Astrocyte (in vitro differentiated cells and primary cell): ENCODE measurements at regions not wholly inside any gene's neighbourhood (a gene's known extent, or its start where the extent isn't known, plus 50 kb on each side); places are given as distances from the start of the nearest gene placed in this dataset.

Experiments used
- EZH2 ChIP-seq: IDR thresholded peaks from 2 replicates; pipeline ENCODE4 v1.6.1; 2012; ENCODE audit warnings: mild to moderate bottlenecking, low read length, inconsistent platforms; ENCODE audit not compliant: insufficient read depth
- TF ChIP-seq, protein P1 (sequence below): IDR thresholded peaks from 2 replicates; pipeline ENCODE4 v1.5.1; 2011; ENCODE audit warnings: low read depth, mild to moderate bottlenecking, inconsistent platforms, low read length, moderate library complexity; ENCODE audit not compliant: insufficient read depth

DNA sequence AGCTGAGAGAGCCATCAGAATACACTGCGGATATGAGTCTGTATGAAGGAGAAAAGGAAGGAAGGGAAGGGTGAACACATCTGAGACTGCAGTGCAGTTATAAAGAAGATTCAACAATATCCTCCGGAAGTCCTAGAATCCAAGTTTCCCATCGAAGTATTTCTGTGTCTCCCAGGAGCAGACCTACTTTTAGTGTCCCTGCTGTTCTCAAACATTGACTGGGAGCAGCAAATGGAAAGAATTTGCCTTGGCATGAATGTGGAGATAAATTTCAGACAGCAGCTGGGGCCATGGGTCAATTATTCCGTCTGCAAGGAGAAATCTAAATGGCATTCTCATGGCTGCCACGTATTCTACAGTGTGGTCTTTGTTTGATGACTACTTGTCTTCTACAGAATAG lies 478.1 kb upstream of the SMC2 start:
- TF ChIP-seq, protein P1, sequence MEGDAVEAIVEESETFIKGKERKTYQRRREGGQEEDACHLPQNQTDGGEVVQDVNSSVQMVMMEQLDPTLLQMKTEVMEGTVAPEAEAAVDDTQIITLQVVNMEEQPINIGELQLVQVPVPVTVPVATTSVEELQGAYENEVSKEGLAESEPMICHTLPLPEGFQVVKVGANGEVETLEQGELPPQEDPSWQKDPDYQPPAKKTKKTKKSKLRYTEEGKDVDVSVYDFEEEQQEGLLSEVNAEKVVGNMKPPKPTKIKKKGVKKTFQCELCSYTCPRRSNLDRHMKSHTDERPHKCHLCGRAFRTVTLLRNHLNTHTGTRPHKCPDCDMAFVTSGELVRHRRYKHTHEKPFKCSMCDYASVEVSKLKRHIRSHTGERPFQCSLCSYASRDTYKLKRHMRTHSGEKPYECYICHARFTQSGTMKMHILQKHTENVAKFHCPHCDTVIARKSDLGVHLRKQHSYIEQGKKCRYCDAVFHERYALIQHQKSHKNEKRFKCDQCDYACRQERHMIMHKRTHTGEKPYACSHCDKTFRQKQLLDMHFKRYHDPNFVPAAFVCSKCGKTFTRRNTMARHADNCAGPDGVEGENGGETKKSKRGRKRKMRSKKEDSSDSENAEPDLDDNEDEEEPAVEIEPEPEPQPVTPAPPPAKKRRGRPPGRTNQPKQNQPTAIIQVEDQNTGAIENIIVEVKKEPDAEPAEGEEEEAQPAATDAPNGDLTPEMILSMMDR, result no peak
- no peak for TF ChIP-seq EZH2
